GM19035 (cell line): ENCODE measurements at regions not wholly inside any gene's neighbourhood (a gene's known extent, or its start where the extent isn't known, plus 50 kb on each side); places are given as distances from the start of the nearest gene placed in this dataset.
"Not testable (repeated sequence)": the region's sequence is repeated elsewhere in the genome, so short reads cannot be mapped to it uniquely, and the experiment has no call there.

Source experiments
- ATAC-seq: cut with Tn5 transposase; IDR thresholded peaks from one replicate; pipeline ENCODE4 v1.9.1; 2021; ENCODE audit not compliant: unreplicated experiment

DNA sequence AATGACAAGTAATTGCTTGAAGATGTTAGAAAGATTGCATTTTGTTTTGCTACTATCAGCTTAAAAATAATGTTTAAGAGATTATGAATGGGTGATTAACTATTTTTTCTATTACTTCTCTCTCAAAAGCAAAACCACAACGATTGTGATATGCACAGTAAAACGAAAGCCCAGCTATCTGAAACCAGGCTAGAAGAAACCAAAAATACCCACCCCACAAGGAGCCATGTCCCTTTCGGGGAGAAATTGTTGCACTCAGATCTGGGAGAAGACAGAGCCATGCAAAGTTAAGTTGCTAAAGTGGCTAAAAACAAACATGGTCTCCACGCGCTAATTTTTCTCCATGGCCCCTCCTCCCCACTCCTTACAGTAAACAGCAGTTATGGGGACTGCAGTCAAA lies 173.6 kb downstream of the RPS24 start:
- no peak for ATAC-seq

DNA sequence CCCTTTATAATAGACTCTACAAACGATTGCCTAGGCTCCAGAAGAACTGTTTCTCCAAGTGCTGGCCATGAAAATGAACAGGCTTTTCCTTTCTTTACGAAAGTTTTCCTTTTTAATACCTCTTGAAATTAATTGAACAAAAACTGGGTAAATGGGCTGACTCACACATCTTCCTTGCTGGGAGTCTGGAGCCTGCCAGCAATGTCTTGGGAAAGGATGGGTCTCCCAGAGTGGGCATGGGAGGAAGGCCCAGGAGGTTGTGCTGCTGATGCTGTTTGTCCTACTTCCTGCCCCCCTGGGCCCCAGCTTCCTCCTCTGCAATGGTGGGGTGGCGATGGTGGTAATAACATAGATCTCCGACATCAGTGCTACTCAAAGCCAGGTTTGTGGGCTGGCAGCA lies 174.1 kb downstream of the RPS24 start:
- no peak for ATAC-seq

DNA sequence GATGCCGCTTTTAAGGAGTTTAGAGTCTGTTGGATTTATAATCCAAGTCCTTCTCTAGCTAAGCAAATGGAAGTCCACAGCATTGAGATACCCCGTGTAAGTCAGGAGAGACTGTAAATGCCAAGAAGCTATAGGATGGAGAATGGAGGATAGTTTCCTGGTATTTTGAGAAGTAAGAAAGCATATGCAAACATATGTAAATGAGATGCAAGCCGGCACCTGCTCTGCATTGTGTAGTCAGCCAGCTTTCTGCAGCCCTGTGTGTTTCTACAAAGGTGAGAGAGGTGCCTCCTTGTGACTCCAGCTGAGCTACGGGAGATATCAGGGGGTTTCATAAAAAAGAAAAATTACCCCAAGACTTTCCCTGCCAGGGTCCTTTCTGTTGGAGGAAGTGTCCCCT lies 176.3 kb downstream of the RPS24 start:
- no peak for ATAC-seq

DNA sequence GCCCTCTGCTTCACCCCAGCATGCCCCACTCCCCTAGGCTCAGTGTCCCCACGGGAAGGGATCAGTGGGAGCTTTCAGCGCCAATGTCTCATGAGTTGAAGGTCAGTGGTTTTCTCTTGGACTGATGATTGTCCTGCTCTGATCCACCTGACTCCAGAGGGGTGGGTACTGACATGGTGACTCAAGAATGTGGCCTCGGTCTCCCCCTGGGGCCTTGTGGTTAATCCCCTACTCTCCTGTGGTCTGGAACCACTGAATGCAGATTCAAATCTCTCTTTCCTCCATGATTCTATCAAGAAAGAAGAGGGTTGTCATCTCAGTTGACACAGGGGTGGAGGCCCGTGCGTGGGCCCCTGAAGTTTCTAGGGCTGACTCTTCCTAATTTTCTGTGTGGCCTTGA lies 176.9 kb downstream of the RPS24 start:
- ATAC-seq, result no peak

DNA sequence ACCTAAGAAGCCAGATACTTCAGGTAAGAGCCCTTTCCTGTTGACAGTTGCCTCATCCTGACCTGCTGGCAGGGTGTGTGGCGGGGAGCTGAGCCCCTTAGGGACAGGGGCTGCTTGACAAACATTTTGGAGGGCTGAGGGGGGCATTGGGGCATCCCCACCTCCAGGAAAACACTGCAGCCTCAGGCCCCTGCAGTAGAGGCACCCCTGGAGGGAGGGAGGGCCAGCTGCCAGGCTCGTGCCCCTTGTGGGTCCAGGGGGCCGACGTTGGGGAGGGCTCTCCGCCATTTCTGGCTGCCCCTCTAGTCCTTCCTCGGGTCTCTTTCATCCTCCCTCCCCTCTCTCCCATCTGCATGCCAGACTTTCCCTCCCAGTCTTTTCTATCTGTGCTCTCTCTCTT lies 177.3 kb downstream of the RPS24 start:
- no peak for ATAC-seq

DNA sequence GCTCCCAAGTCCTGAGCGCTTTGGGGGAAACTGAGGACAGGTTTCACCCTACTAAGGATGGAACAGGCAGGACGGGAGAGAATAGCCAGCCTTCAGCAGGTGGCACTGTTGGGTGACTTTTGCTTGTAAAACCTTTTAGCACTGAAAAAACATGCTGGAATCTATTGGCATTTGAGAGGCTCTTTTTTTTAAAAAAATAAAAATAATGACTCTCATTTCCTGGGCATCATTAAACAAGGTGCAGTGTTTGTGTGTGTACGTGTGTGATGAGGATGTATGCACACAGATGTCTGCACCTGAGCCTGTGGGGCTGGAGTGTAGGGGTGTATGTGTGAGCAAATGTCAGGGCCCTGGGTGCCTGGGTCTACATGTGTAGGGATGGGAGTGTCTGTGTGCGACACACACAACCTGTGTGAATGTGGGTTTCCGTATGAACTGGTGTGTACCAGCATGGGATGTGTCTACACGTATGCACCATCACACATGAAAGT lies 177.9 kb downstream of the RPS24 start:
- ATAC-seq, result no peak

DNA sequence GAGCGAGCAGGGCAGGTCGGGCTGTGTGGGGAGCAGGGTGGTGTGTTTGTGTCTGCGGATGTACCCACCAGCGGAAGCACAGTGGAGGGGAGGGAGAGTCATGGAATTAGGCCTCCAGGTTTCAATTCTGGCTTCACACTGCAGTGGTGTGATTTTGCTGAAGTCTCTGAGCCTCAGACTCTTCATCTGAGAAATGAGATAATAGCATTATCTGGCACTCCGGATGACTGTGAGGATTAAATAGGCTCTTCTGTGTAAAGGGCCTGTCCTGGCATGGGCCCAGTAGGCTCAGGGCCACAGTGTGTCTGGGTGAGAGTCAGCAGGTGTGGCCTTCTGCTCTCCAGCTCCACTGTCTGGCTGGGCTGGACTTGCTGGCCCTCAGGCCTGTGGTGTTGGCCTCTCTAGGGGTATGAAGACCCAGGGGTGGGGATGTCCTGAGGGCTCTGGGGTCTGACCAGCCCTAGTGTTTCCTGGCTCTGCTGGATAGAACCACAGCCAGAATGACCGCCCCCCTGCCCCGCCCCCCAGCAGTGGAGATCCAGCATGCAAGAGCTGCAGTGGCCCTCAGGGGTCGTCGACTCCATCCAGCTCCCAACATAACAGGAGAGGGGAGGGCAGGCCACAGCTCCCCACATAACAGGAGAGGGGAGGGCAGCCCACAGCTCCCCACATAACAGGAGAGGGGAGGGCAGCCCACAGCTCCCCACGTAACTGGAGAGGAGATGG lies 178.6 kb downstream of the RPS24 start:
- no peak for ATAC-seq

DNA sequence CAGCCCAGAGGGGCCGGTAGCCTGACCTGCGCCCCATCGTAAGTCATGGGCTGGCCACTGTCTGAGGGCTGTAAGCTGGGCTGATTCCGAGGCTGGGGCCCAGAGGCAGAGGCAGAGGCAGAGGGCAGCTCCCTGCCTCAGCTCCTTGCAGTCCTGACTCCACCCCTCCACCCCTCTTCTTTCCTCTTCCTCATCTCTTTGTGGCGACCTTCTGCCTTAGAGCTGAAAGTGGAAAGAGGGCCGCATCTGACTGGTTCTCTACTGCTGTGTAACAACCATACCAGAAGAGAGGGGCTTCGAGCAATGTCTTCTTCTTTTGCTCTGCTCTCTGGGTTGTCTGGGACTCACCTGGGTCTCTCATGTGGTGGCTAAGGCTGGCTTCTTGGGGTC lies 179.1 kb downstream of the RPS24 start:
- no peak for ATAC-seq

DNA sequence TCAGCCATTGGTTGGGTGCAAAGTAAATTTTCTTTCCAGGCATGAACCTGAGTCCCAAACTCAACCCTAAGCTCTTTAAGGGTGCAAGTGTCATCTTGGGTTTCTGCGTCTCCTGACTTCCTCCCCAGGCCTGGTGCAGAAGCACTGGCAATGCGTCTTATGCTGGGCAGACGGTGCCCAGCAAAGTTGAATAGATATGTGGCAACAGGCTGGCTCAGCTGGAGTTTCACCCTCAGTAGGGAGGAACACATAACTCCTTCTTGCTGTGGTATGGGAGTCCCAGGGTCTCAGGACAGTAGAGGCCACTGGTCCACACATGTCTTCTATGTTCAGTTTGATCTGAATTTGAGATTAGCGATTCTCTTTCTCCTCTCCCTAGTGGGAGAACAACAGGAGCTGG lies 181.3 kb downstream of the RPS24 start:
- ATAC-seq, result no peak

DNA sequence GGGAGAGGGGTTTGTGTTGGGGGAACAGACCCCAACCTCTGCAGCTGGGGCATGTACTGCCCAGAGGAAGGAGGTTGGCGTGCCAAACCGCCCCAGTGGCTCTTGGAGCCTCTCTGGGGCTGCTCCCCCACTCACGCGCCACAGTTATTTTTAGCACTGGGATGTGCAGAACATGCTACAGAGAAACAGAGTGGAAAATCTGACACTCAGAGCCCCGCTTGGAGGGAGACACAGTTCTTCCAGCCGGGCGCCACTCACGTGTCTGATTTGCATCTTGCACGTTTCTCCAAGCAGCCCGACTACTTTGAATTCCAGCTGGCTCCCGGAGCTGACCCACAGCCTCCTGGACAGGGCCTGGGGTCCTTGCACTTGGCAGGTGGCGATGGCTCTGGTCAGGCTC lies 182.0 kb downstream of the RPS24 start:
- no peak for ATAC-seq

DNA sequence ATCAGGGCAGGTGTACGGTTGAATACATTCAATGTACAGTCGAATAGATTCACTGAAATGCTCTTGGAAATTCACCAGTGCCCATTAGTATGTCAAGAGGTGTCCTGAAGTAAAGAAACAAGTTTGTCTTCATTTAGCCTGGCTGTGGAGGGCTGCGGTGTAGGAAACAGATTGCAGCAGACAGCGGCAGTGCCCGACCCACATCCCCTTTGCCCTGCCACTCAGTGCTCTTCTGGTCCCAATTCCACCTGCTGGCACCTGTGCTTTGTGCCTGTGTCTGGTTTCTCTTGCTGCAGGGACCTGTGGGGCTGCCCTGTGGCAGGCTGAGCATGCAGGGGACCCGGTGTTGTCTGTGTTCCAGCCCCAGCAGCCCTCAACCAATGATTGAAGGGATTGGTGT lies 183.7 kb downstream of the RPS24 start:
- no peak for ATAC-seq

DNA sequence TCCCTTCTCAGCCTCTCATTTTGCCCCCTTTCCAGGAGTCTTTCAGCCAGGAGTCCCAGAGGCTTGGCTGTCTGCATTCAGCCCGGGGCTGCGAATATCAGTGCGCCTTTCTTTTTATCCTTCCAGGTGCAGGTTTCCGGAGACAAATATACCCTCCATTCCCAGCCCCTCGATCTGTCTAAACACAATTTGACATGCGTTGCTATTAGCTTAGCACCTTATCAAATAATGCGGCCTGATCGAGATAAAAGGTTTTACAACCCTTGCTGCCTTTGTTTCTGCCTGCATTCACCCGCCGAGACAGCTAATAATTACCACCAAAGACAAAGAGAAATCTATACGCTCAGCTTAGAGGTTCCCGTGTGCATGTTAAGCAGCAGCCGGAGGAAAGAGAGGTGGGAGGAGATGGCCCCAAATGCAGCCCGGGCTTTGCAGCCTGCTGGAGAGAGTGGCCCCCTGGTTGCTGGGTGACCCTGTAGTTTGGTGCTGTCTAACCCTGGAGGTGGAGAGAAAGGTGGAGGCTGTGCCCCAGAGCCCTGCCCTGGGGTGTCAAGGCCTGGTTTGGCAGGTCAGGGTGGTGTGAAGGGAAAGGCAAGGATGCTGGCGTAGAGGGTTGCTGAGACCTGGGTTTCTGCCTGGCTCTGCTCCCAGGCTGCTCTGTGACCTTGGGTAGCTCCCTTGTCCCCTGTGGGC lies 185.3 kb downstream of the RPS24 start:
- no peak for ATAC-seq

DNA sequence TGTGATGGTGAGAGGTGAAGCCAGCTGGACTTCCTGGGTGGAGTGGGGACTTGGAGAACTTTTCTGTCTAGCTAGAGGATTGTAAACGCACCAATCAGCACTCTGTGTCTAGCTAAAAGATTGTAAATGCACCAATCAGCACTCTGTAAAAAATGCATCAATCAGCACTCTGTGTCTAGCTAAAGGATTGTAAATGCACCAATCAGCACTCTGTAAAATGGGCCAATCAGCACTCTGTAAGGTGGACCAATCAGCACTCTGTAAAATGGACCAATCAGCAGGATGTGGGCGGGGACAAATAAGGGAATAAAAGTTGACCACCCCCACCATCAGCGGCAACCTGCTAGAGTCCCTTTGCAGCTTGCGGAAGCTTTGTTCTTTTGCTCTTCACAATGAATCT lies 185.9 kb downstream of the RPS24 start:
- not testable (repeated sequence) for ATAC-seq

DNA sequence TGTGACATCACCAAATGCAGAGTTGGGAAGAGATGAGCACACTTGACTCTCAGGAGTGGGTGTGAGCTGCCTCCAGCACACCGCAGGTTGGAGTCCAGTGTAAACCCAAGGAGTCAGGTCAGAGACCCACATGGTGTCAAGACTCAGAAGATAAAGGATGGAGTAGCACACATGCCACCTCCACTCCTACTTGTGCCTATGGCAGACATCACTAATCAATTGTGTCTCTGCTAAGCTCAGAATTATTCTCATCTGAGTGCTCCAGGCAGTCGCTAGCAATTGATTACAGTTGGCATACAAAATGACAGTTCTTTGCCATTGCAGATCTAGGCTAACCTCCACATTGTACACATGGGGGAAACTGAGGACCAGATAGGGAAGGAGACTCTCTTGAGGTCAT lies 187.1 kb downstream of the RPS24 start:
- no peak for ATAC-seq

DNA sequence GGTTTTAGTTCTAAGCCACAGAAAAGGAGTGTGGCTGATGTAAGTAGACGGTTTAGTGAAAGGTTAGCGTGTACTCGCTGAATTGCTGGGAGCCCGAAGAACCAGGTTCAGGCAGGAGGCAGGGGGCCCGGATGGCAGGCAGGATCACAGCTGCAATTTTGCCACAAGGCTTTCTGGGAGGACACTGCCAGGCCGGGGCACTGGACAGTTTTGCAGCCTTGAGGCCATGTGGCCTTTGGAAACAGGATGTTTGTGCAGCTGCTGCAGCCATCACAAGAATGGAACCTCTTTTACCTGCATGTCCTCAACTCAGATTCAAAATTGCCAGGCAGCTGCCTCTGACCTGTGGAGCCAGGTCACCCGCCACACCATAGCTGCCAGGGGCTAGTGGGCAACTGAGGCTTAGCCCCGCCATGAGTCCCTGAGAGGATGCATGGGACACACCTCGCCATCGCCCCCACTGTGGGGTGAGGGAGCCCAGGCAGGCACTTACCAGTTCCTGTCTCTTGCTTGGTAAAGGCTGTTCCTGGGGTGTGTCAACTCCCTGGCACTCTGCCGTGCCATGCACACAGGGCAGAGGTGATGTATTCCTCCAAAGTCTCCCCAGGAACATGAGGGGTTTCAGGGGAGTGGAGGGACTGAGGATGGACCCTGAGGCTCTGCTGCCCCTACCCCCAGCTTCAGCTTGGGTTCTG lies 188.6 kb downstream of the RPS24 start:
- no peak for ATAC-seq

DNA sequence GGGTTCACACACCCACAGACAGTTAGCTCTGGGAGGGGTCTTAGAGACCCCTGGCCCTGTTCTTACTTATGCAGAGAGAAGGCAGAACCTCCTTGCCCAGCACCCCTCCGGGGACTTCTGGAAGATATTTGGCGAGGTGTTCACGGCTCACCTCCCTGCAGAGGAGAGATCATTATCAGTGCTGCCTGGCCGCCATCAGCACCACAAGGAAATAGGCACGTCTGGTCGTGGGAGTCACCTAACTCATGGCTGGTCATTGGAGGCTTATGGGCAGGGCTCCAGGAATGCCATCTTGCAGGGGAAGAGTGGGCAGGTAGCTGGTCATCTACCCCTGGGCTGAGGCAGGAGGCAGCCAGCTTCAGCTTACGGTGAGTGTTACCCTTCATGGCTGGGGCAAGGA lies 189.4 kb downstream of the RPS24 start:
- no peak for ATAC-seq

DNA sequence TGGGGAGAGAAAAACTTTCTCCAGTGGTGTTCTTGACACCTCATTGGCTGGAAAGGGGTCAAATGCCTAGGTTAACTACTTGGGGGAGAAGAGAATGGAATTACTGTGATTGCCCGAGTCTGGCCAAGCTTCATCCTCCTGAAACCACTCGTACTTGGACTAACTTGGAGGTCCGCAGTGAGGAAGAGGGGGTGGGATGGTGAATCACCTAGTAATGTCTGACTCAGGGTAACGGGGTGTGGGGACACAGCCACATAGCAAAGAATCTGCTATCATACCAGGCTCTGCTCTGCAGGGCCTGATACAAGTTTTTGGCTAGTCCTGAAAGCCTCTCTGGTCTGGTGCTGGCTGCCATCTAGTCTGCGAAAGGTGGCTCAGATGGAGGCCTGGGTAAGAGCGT lies 190.9 kb downstream of the RPS24 start:
- ATAC-seq, result no peak

DNA sequence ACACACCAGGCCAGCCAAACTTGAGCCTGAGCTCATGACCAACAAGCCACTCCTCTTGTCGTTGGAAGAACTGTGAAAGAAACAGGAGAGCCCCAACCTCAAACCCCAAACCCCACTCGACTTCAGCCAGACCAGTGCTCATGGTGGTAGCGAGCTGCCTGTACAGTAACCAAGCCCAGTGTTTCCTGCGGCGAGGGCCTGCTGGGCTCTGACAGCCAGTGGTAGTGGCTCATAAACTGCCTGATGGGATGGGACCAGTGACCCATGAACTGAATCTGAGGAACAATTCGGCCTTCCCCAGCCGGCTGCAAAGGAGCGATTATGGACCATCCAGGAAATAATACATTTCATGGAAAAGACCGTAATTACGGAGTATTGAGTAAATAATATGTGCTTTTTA lies 191.9 kb downstream of the RPS24 start:
- no peak for ATAC-seq

DNA sequence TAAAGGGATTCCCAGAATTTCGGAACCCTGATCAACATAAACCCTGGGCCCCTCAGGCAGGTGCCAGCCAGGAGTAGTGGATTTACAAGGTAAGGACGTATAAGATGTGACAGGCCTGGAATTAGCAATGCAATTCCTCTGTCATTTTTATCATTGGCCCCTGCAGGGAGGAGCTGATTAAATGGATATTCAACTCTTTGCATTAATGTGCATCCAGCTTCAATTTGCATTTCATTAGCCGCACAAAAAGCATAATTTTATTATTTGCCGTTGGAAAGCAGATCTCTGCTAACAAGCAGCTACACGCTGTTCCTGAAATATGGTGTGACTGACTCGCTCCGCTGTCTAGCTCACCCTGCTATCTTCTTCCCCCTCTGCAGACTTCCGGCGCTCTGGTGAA lies 195.8 kb downstream of the RPS24 start:
- no peak for ATAC-seq

DNA sequence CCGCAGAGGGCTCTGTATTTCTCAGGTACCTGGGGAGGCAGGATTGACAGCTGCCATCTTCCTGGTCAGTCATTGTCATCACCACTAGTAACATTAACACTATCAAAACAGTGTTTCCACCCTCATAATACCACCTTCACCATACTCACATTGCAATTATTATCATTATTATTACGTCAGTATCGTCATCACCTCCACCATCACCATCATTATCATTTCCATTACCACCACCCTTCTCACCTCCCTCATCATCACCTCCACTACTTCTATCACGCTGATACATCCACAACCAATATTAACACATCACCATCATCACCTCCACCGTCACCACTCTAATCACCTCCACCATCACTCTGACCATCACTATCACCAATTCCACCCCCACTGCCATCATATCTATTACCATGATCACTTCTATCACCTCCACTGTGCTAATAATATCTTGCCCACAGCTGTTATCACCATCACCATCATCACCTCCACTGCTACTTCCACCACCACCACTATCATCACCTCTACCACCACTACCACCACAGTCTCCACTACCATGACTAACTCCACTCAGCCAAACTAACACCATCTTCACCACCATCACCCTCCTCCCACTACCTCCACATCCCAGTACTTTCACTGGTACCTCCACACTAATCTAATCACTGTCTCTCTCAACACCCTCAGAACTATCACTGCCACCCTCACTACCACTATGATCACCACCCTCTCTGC lies 196.4 kb downstream of the RPS24 start:
- ATAC-seq, result no peak

DNA sequence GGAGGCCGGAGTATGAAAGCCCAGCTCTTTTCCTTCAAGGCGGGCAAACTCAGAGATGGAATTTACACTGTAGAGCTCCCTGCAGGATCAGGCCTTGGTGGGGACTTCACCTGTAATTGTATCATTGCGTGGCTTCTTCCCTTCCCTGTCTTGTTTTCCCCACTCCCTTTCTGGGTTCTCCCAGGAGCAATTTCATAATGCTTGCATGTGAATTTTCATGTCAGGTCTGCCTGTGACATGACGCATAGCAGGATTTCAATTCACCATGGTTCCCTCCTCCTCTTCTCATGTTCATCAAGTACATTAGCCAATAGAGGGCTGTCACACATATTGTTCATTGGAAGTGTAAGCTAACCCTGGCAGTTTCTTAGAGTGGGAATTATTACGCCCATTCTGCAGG lies 197.7 kb downstream of the RPS24 start:
- ATAC-seq, result no peak

DNA sequence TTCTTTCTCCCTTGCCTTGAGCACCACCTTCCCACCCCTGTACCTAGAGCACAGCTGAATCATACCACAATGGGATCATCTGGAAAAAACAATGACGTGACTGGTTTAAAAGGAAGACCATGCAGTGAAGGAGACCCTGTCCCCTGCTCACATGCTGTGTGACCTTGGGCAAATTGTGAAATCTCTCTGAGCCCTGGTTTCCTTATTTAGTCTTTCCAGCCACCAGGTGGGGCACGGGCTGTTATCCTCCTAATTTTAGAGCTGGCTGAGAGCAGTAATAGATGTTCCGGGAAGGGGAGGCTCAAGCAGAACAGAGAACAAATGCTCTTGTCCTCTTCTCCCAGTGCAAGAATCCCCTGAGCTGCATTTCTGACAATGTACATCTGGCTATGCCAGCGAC lies 198.3 kb downstream of the RPS24 start:
- ATAC-seq, result no peak
